HepG2 (cell line): ENCODE measurements at regions not wholly inside any gene's neighbourhood (a gene's known extent, or its start where the extent isn't known, plus 50 kb on each side); places are given as distances from the start of the nearest gene placed in this dataset.

Source experiments
- BATF2 ChIP-seq: sonication (generic); formaldehyde crosslinking; IDR thresholded peaks from 2 replicates; pipeline ENCODE4 v1.8.0; 2022; ENCODE audit warnings: mild to moderate bottlenecking, missing genetic modification reagents, moderate library complexity
- BHLHE40 ChIP-seq: IDR thresholded peaks from 2 replicates; pipeline ENCODE4 v1.6.1; 2011; ENCODE audit warnings: low read length, improper control_type of control experiment
- BRD4 ChIP-seq: sonication (generic); formaldehyde crosslinking; IDR thresholded peaks from 2 replicates; pipeline ENCODE4 v1.4.0; 2020; ENCODE audit warnings: missing genetic modification reagents
- FIP1L1 ChIP-seq: fragments of 200-400 bp; formaldehyde crosslinking; IDR thresholded peaks from 2 replicates; pipeline ENCODE4 v1.6.1; 2018; ENCODE audit warnings: low read depth, mild to moderate bottlenecking, low read length, moderate library complexity, borderline replicate concordance; ENCODE audit not compliant: insufficient read depth
- HMG20A ChIP-seq: IDR thresholded peaks from 2 replicates; pipeline ENCODE4 v1.6.1; 2016; ENCODE audit warnings: borderline replicate concordance
- HOXA7 ChIP-seq: sonication (generic); formaldehyde crosslinking; IDR thresholded peaks from 2 replicates; pipeline ENCODE4 v1.8.1; 2022; ENCODE audit warnings: mild to moderate bottlenecking, missing genetic modification reagents, moderate library complexity
- MEIS1 ChIP-seq: sonication (generic); formaldehyde crosslinking; IDR thresholded peaks from 2 replicates; pipeline ENCODE4 v1.9.0; 2021; ENCODE audit warnings: mild to moderate bottlenecking, missing genetic modification reagents, moderate library complexity, borderline replicate concordance
- MIXL1 ChIP-seq: IDR thresholded peaks from 2 replicates; pipeline ENCODE4 v1.6.1; 2016
- ZBTB42 ChIP-seq: sonication (generic); formaldehyde crosslinking; IDR thresholded peaks from 2 replicates; pipeline ENCODE4 v1.5.0; 2020; ENCODE audit warnings: mild to moderate bottlenecking, missing genetic modification reagents
- ZNF317 ChIP-seq: sonication (generic); formaldehyde crosslinking; IDR thresholded peaks from 2 replicates; pipeline ENCODE4 v1.5.0; 2020; ENCODE audit warnings: mild to moderate bottlenecking, missing genetic modification reagents
- ZNF550 ChIP-seq: sonication (generic); formaldehyde crosslinking; IDR thresholded peaks from 2 replicates; pipeline ENCODE4 v1.4.0; 2020; ENCODE audit warnings: mild to moderate bottlenecking, missing genetic modification reagents, borderline replicate concordance
- ZNF691 ChIP-seq: sonication (generic); formaldehyde crosslinking; IDR thresholded peaks from 2 replicates; pipeline ENCODE4 v1.4.0; 2020; ENCODE audit warnings: missing genetic modification reagents, low read depth, mild to moderate bottlenecking, borderline replicate concordance
- TF ChIP-seq, protein P1 (sequence below): sonication (generic); formaldehyde crosslinking; IDR thresholded peaks from one replicate; pipeline ENCODE4 v1.5.1; 2020; ENCODE audit warnings: mild to moderate bottlenecking, missing genetic modification reagents; ENCODE audit errors: not compliant biosample characterization
- TF ChIP-seq, protein P2 (sequence below): sonication (generic); formaldehyde crosslinking; IDR thresholded peaks from 2 replicates; pipeline ENCODE4 v1.5.0; 2020; ENCODE audit warnings: missing genetic modification reagents

- TF ChIP-seq, protein P1, sequence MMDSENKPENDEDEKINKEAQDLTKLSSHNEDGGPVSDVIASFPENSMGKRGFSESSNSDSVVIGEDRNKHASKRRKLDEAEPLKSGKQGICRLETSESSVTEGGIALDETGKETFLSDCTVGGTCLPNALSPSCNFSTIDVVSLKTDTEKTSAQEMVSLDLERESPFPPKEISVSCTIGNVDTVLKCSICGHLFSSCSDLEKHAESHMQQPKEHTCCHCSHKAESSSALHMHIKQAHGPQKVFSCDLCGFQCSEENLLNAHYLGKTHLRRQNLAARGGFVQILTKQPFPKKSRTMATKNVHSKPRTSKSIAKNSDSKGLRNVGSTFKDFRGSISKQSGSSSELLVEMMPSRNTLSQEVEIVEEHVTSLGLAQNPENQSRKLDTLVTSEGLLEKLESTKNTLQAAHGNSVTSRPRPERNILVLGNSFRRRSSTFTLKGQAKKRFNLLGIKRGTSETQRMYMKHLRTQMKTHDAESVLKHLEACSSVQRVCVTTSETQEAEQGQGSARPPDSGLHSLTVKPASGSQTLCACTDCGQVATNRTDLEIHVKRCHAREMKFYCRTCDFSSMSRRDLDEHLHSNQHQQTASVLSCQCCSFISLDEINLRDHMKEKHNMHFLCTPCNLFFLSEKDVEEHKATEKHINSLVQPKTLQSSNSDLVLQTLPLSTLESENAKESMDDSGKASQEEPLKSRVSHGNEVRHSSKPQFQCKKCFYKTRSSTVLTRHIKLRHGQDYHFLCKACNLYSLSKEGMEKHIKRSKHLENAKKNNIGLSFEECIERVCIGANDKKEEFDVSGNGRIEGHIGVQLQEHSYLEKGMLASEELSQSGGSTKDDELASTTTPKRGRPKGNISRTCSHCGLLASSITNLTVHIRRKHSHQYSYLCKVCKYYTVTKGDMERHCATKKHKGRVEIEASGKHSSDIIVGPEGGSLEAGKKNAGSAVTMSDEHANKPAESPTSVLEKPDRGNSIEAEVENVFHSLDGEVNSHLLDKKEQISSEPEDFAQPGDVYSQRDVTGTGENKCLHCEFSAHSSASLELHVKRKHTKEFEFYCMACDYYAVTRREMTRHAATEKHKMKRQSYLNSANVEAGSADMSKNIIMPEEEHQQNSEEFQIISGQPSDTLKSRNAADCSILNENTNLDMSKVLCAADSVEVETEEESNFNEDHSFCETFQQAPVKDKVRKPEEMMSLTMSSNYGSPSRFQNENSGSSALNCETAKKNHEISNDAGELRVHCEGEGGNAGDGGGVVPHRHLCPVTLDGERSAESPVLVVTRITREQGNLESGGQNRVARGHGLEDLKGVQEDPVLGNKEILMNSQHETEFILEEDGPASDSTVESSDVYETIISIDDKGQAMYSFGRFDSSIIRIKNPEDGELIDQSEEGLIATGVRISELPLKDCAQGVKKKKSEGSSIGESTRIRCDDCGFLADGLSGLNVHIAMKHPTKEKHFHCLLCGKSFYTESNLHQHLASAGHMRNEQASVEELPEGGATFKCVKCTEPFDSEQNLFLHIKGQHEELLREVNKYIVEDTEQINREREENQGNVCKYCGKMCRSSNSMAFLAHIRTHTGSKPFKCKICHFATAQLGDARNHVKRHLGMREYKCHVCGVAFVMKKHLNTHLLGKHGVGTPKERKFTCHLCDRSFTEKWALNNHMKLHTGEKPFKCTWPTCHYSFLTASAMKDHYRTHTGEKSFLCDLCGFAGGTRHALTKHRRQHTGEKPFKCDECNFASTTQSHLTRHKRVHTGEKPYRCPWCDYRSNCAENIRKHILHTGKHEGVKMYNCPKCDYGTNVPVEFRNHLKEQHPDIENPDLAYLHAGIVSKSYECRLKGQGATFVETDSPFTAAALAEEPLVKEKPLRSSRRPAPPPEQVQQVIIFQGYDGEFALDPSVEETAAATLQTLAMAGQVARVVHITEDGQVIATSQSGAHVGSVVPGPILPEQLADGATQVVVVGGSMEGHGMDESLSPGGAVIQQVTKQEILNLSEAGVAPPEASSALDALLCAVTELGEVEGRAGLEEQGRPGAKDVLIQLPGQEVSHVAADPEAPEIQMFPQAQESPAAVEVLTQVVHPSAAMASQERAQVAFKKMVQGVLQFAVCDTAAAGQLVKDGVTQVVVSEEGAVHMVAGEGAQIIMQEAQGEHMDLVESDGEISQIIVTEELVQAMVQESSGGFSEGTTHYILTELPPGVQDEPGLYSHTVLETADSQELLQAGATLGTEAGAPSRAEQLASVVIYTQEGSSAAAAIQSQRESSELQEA (CRISPR knock-in tag): no peak
- no peak for TF ChIP-seq ZNF691 (CRISPR knock-in tag)
- no peak for TF ChIP-seq BATF2 (CRISPR knock-in tag)
- no peak for TF ChIP-seq MIXL1 (CRISPR knock-in tag)
- TF ChIP-seq BHLHE40: peak; percentile 78
- no peak for TF ChIP-seq BRD4
- no peak for TF ChIP-seq HOXA7 (CRISPR knock-in tag)
- no peak for TF ChIP-seq ZBTB42 (CRISPR knock-in tag)
- 0 out of 2 replicates have a peak, but pooled peaks have one; percentile 14 for TF ChIP-seq HMG20A
- TF ChIP-seq MEIS1 (CRISPR knock-in tag): no peak
- TF ChIP-seq ZNF317 (CRISPR knock-in tag): no peak
- TF ChIP-seq ZNF550 (CRISPR knock-in tag): no peak
- TF ChIP-seq, protein P2, sequence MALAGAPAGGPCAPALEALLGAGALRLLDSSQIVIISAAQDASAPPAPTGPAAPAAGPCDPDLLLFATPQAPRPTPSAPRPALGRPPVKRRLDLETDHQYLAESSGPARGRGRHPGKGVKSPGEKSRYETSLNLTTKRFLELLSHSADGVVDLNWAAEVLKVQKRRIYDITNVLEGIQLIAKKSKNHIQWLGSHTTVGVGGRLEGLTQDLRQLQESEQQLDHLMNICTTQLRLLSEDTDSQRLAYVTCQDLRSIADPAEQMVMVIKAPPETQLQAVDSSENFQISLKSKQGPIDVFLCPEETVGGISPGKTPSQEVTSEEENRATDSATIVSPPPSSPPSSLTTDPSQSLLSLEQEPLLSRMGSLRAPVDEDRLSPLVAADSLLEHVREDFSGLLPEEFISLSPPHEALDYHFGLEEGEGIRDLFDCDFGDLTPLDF: no peak
- no peak for TF ChIP-seq FIP1L1
Observed at GRCh38 chr6:139977887-139978332, 603.5 kb upstream of the CITED2 start (continued).
